ENCODE measurements at regions not wholly inside any gene's neighbourhood (a gene's known extent, or its start where the extent isn't known, plus 50 kb on each side); places are given as distances from the start of the nearest gene placed in this dataset.
"Not testable (repeated sequence)": the region's sequence is repeated elsewhere in the genome, so short reads cannot be mapped to it uniquely, and the experiment has no call there.

- TF ChIP-seq EZH2 (IDR thresholded peaks at IDR 0.05; ENCODE audit: borderline replicate concordance, insufficient read depth, low read length, poor library complexity, severe bottlenecking); CTCF (IDR thresholded peaks at IDR 0.05; ENCODE audit: poor library complexity, severe bottlenecking); EP300 (conservative IDR thresholded peaks at IDR 0.05; ENCODE audit: poor library complexity, severe bottlenecking): not testable (repeated sequence)
Measured at GRCh38 chr2:15759791-15760190, 168.1 kb downstream of the DDX1 start.
